GM23248 (cell line): ENCODE measurements at regions not wholly inside any gene's neighbourhood (a gene's known extent, or its start where the extent isn't known, plus 50 kb on each side); places are given as distances from the start of the nearest gene placed in this dataset.
"Not testable (repeated sequence)": the region's sequence is repeated elsewhere in the genome, so short reads cannot be mapped to it uniquely, and the experiment has no call there.

Source experiments
- EZH2 ChIP-seq: fragments of 200-600 bp; sonication (generic); IDR thresholded peaks from 2 replicates; pipeline ENCODE4 v1.6.1; 2018; ENCODE audit warnings: antibody characterized with exemption, mild to moderate bottlenecking; ENCODE audit not compliant: insufficient read depth, poor library complexity, severe bottlenecking
- EZH2phosphoT487 ChIP-seq: fragments of 200-600 bp; sonication (generic); IDR thresholded peaks from 2 replicates; pipeline ENCODE4 v1.6.1; 2018; ENCODE audit warnings: antibody characterized with exemption, moderate library complexity, mild to moderate bottlenecking, low read depth; ENCODE audit not compliant: insufficient read depth

DNA sequence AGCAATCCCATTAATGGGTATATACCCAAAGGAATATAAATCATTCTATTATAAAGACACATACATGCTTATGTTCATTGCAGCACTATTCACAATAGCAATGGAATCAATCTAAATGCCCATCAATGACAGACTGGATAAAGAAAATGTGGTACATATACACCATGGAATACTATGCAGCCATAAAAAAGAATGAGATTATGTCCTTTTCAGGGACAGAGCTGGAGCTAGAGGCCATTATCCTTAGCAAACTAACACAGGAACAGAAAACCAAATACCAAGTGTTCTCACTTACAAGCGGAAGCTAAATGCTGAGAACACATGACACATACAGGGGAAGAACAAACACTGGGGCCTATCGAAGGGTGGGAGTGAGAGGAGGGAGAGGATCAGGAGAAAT is 276.3 kb downstream of the RRAGC start:
- TF ChIP-seq EZH2phosphoT487, EZH2: not testable (repeated sequence)
